GM23338 (cell line): ENCODE measurements at regions not wholly inside any gene's neighbourhood (a gene's known extent, or its start where the extent isn't known, plus 50 kb on each side); places are given as distances from the start of the nearest gene placed in this dataset.

ENCODE experiments used
- ATAC-seq: fragments of 200-7000 bp; cut with Tn5 transposase; 3 replicates; pipeline ENCODE4 v1.9.1; 2020
- DNase-seq: peaks from one replicate; pipeline ENCODE4 v3.0.0-alpha.2; 2015; ENCODE audit warnings: low spot score
- H2AFZ ChIP-seq: fragments of 200-600 bp; sonication (generic); 2 replicates; pipeline ENCODE4 v1.8.0; 2016; ENCODE audit warnings: antibody characterized with exemption, mild to moderate bottlenecking, moderate library complexity
- H3F3A ChIP-seq: fragments of 200-600 bp; sonication (generic); replicated peaks from 2 replicates; pipeline ENCODE4 v1.8.0; 2017; ENCODE audit warnings: antibody characterized with exemption, mixed run types, low read depth
- H3K27ac ChIP-seq: fragments of 200-600 bp; sonication (generic); 2 replicates; pipeline ENCODE4 v1.6.1; 2016; ENCODE audit warnings: low read depth
- H3K27me3 ChIP-seq: fragments of 200-600 bp; sonication (generic); 2 replicates; pipeline ENCODE4 v1.8.0; 2016; ENCODE audit warnings: mild to moderate bottlenecking, mixed run types, moderate library complexity; ENCODE audit not compliant: insufficient read depth
- H3K36me3 ChIP-seq: fragments of 200-600 bp; sonication (generic); 2 replicates; pipeline ENCODE4 v1.8.0; 2016; ENCODE audit warnings: mild to moderate bottlenecking; ENCODE audit not compliant: insufficient read depth
- H3K4me1 ChIP-seq: fragments of 200-600 bp; sonication (generic); 2 replicates; pipeline ENCODE4 v1.8.0; 2016; ENCODE audit warnings: mild to moderate bottlenecking, moderate library complexity; ENCODE audit not compliant: insufficient read depth
- H3K4me2 ChIP-seq: fragments of 200-600 bp; sonication (generic); 2 replicates; pipeline ENCODE4 v1.7.1; 2017; ENCODE audit warnings: mixed run types
- H3K4me3 ChIP-seq: fragments of 200-600 bp; sonication (generic); 2 replicates; pipeline ENCODE4 v1.6.1; 2016; ENCODE audit warnings: mixed run types
- H3K79me2 ChIP-seq: fragments of 200-600 bp; sonication (generic); replicated peaks from 2 replicates; pipeline ENCODE4 v1.8.0; 2017; ENCODE audit warnings: mild to moderate bottlenecking; ENCODE audit not compliant: insufficient read depth
- H3K9me2 ChIP-seq: fragments of 200-600 bp; sonication (generic); 2 replicates; pipeline ENCODE4 v1.8.0; 2017; ENCODE audit not compliant: insufficient read depth
- H4K20me1 ChIP-seq: fragments of 200-600 bp; sonication (generic); replicated peaks from 2 replicates; pipeline ENCODE4 v1.8.0; 2017; ENCODE audit warnings: mild to moderate bottlenecking; ENCODE audit not compliant: insufficient read depth
- H3K27ac Mint-ChIP-seq: 2 replicates; pipeline ENCODE4 v1.8.0; 2020; ENCODE audit warnings: inconsistent platforms, mild to moderate bottlenecking, moderate library complexity, mixed read lengths
- H3K27me3 Mint-ChIP-seq: 3 replicates; pipeline ENCODE4 v1.8.0; 2022; ENCODE audit warnings: low read depth, mild to moderate bottlenecking, moderate library complexity, mixed read lengths, inconsistent platforms; ENCODE audit not compliant: insufficient read depth, poor library complexity
- H3K36me3 Mint-ChIP-seq: 3 replicates; pipeline ENCODE4 v1.8.0; 2021; ENCODE audit warnings: low read depth, mild to moderate bottlenecking, inconsistent platforms, moderate library complexity, mixed read lengths
- H3K4me1 Mint-ChIP-seq: 3 replicates; pipeline ENCODE4 v1.8.0; 2020; ENCODE audit warnings: mild to moderate bottlenecking, inconsistent platforms, mixed read lengths
- H3K4me3 Mint-ChIP-seq: 3 replicates; pipeline ENCODE4 v1.8.0; 2021; ENCODE audit warnings: moderate library complexity, mild to moderate bottlenecking, inconsistent platforms, mixed read lengths
- H3K9me3 Mint-ChIP-seq: 3 replicates; pipeline ENCODE4 v1.8.0; 2020; ENCODE audit warnings: moderate library complexity, mild to moderate bottlenecking, inconsistent platforms, mixed read lengths
- CREB1 ChIP-seq: fragments of 250-450 bp; sonication (Bioruptor Pico); IDR thresholded peaks from 2 replicates; pipeline ENCODE4 v1.5.0; 2020; ENCODE audit warnings: low read depth, mild to moderate bottlenecking, moderate library complexity
- CTCF ChIP-seq, 2 experiments: fragments of 200-600 bp in 1 of 2; sonication (generic) in 1 of 2; conservative IDR thresholded peaks; 2 replicates each; pipeline versions ENCODE4 v1.5.1 to v1.6.1; 2016 to 2017; ENCODE audit warnings: antibody characterized with exemption in 2 of 2, low read depth in 2 of 2, mild to moderate bottlenecking in 2 of 2, moderate library complexity in 1 of 2
- EZH2phosphoT487 ChIP-seq: fragments of 200-600 bp; sonication (generic); IDR thresholded peaks from one replicate; pipeline ENCODE4 v1.8.1; 2018; ENCODE audit warnings: antibody characterized with exemption; ENCODE audit not compliant: unreplicated experiment
- NANOG ChIP-seq: IDR thresholded peaks from 2 replicates; pipeline ENCODE4 v1.6.1; 2016; ENCODE audit warnings: antibody characterized with exemption, borderline replicate concordance
- POLR2AphosphoS5 ChIP-seq: IDR thresholded peaks from 2 replicates; pipeline ENCODE4 v1.6.1; 2016; ENCODE audit warnings: antibody characterized with exemption, low read depth
- STAT1 ChIP-seq: IDR thresholded peaks from one replicate; pipeline ENCODE4 v1.6.1; 2016; ENCODE audit warnings: antibody characterized with exemption; ENCODE audit not compliant: unreplicated experiment
- ZNF114 ChIP-seq: fragments of 250-450 bp; sonication (Bioruptor Pico); IDR thresholded peaks from 2 replicates; pipeline ENCODE4 v1.5.0; 2020; ENCODE audit warnings: mild to moderate bottlenecking, moderate library complexity
- ZNF331 ChIP-seq: fragments of 250-450 bp; sonication (Bioruptor Pico); IDR thresholded peaks from 2 replicates; pipeline ENCODE4 v1.5.0; 2020; ENCODE audit warnings: low read depth, mild to moderate bottlenecking, moderate library complexity
- TF ChIP-seq, protein P1 (sequence below): IDR thresholded peaks from 2 replicates; pipeline ENCODE4 v1.6.1; 2016; ENCODE audit warnings: antibody characterized with exemption
- TF ChIP-seq, protein P2 (sequence below): IDR thresholded peaks from one replicate; pipeline ENCODE4 v1.6.1; 2018; ENCODE audit warnings: antibody characterized with exemption; ENCODE audit not compliant: unreplicated experiment

- Histone ChIP-seq H3F3A (peaks cover 3% of the 10 kb centered on the region; the same call in 1 of the 2 replicates), H2AFZ (no peak overlapping the region), H3K4me3 (no peak overlapping the region), H3K9me2 (peaks cover 5% of the 10 kb centered on the region), H4K20me1 (no peaks in the 10 kb centered on the region), H3K4me1 (peaks cover 37% of the 10 kb centered on the region), H3K27me3 (no peaks in the 10 kb centered on the region), H3K4me2 (no peak overlapping the region), H3K36me3 (no peaks in the 10 kb centered on the region), H3K79me2 (no peaks in the 10 kb centered on the region), H3K27ac (peak overlapping the region; percentile 89; the same call in 1 of the 2 replicates)
- Mint-ChIP-seq H3K4me1 (peaks cover 46% of the 10 kb centered on the region), H3K27ac (no peak overlapping the region), H3K36me3 (peaks cover 20% of the 10 kb centered on the region), H3K9me3 (peaks cover 8% of the 10 kb centered on the region), H3K27me3 (peaks cover 2% of the 10 kb centered on the region), H3K4me3 (no peak overlapping the region)
- TF ChIP-seq ZNF331 = no peak
- TF ChIP-seq CREB1 = no peak
- TF ChIP-seq CTCF (conservative IDR thresholded peaks at IDR 0.05; ENCODE audit: low read depth in 2 of 2) = no peak
- TF ChIP-seq POLR2AphosphoS5 = no peak
- TF ChIP-seq NANOG = no peak
- DNase-seq (no peak), ATAC-seq (no peak)
Measured at GRCh38 chr6:22875845-22876244, 306.5 kb downstream of the HDGFL1 start.

DNA sequence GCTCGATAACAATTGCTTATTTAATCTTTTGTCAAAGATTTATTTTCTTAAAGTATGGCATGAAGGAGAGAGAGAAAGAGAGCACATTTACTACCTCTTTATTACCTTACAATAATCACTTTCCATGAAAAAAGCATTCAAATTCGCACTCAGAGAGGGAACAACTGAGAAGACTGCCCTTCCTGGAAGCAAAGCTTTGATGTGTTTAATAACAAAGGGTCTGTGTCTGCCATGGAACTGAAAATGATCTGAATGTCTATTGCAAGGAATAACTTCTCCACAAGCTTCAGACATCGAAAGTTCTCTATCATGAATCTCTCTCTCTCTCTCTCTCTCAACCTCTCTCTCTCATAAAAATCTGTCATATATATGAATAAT is 308.9 kb downstream of the HDGFL1 start:
- peak overlapping the region; percentile 81 for H3K27ac Mint-ChIP-seq
- Histone ChIP-seq H3K4me1 (peaks cover 32% of the 10 kb centered on the region), H3K36me3 (no peaks in the 10 kb centered on the region), H3K4me2 (0 out of 2 replicates have a peak overlapping the region, but pooled peaks have one; percentile 1), H3K9me2 (no peaks in the 10 kb centered on the region), H4K20me1 (no peaks in the 10 kb centered on the region), H3K4me3 (no peak overlapping the region), H3K79me2 (no peaks in the 10 kb centered on the region), H3F3A (no peaks in the 10 kb centered on the region; the same call in 1 of the 2 replicates), H3K27ac (peak overlapping the region; percentile 90), H3K27me3 (no peaks in the 10 kb centered on the region), H2AFZ (no peak overlapping the region)
- DNase-seq (peak; percentile 65), ATAC-seq (peak; percentile 73)
- H3K27me3 Mint-ChIP-seq = peaks cover 2% of the 10 kb centered on the region
- H3K36me3 Mint-ChIP-seq = peaks cover 20% of the 10 kb centered on the region
- H3K4me3 Mint-ChIP-seq = peak overlapping the region; percentile 29; the same call in 2 of the 3 replicates
- peaks cover 8% of the 10 kb centered on the region for H3K9me3 Mint-ChIP-seq
- peaks cover 53% of the 10 kb centered on the region for H3K4me1 Mint-ChIP-seq
- TF ChIP-seq, protein P1, sequence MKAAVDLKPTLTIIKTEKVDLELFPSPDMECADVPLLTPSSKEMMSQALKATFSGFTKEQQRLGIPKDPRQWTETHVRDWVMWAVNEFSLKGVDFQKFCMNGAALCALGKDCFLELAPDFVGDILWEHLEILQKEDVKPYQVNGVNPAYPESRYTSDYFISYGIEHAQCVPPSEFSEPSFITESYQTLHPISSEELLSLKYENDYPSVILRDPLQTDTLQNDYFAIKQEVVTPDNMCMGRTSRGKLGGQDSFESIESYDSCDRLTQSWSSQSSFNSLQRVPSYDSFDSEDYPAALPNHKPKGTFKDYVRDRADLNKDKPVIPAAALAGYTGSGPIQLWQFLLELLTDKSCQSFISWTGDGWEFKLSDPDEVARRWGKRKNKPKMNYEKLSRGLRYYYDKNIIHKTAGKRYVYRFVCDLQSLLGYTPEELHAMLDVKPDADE = no peak
- TF ChIP-seq NANOG (peak; percentile 69), POLR2AphosphoS5 (no peak), CTCF (conservative IDR thresholded peaks at IDR 0.05; ENCODE audit: low read depth in 2 of 2) (no peak), ZNF114 (no peak), ZNF331 (no peak), CREB1 (no peak), STAT1 (no peak), EZH2phosphoT487 (no peak)
- TF ChIP-seq, protein P2, sequence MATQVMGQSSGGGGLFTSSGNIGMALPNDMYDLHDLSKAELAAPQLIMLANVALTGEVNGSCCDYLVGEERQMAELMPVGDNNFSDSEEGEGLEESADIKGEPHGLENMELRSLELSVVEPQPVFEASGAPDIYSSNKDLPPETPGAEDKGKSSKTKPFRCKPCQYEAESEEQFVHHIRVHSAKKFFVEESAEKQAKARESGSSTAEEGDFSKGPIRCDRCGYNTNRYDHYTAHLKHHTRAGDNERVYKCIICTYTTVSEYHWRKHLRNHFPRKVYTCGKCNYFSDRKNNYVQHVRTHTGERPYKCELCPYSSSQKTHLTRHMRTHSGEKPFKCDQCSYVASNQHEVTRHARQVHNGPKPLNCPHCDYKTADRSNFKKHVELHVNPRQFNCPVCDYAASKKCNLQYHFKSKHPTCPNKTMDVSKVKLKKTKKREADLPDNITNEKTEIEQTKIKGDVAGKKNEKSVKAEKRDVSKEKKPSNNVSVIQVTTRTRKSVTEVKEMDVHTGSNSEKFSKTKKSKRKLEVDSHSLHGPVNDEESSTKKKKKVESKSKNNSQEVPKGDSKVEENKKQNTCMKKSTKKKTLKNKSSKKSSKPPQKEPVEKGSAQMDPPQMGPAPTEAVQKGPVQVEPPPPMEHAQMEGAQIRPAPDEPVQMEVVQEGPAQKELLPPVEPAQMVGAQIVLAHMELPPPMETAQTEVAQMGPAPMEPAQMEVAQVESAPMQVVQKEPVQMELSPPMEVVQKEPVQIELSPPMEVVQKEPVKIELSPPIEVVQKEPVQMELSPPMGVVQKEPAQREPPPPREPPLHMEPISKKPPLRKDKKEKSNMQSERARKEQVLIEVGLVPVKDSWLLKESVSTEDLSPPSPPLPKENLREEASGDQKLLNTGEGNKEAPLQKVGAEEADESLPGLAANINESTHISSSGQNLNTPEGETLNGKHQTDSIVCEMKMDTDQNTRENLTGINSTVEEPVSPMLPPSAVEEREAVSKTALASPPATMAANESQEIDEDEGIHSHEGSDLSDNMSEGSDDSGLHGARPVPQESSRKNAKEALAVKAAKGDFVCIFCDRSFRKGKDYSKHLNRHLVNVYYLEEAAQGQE = no peak
